HEK293T (cell line): ENCODE measurements at regions not wholly inside any gene's neighbourhood (a gene's known extent, or its start where the extent isn't known, plus 50 kb on each side); places are given as distances from the start of the nearest gene placed in this dataset.

Experiments used
- CTCF ChIA-PET: fragments of 350-600 bp; formaldehyde crosslinking; extraction: SDS; loops from one replicate; lab custom pipeline; 2021; ENCODE audit warnings: antibody characterized with exemption, inconsistent platforms; lab: Yijun Ruan, JAX
- POLR2A ChIA-PET: fragments of 350-600 bp; formaldehyde crosslinking; extraction: SDS; loops from one replicate; lab custom pipeline; 2020; ENCODE audit warnings: antibody characterized with exemption, inconsistent platforms; lab: Yijun Ruan, JAX
- DNase-seq: peaks from one replicate; pipeline ENCODE4 v3.0.0; 2012; ENCODE audit warnings: mixed read lengths; ENCODE audit errors: extremely low spot score
- ARNT ChIP-seq: fragments of 450-650 bp; IDR thresholded peaks from 2 replicates; pipeline ENCODE4 v1.6.1; 2017; ENCODE audit warnings: mild to moderate bottlenecking
- BHLHE40 ChIP-seq: fragments of 450-650 bp; IDR thresholded peaks from 2 replicates; pipeline ENCODE4 v1.6.1; 2016; ENCODE audit warnings: mild to moderate bottlenecking, moderate library complexity, borderline replicate concordance
- CTBP1 ChIP-seq: fragments of 450-650 bp; IDR thresholded peaks from 2 replicates; pipeline ENCODE4 v1.6.1; 2016; ENCODE audit warnings: borderline replicate concordance
- ELF4 ChIP-seq: fragments of 450-650 bp; IDR thresholded peaks from 2 replicates; pipeline ENCODE4 v1.6.1; 2017; ENCODE audit warnings: antibody characterized with exemption
- FOXA1 ChIP-seq: fragments of 450-650 bp; IDR thresholded peaks from 2 replicates; pipeline ENCODE4 v1.6.1; 2016; ENCODE audit warnings: mild to moderate bottlenecking
- FOXK2 ChIP-seq: fragments of 450-650 bp; IDR thresholded peaks from 2 replicates; pipeline ENCODE4 v1.6.1; 2016; ENCODE audit warnings: mild to moderate bottlenecking
- FOXM1 ChIP-seq: fragments of 450-650 bp; IDR thresholded peaks from 2 replicates; pipeline ENCODE4 v1.6.1; 2017; ENCODE audit warnings: mild to moderate bottlenecking, borderline replicate concordance
- HDGF ChIP-seq: fragments of 450-650 bp; IDR thresholded peaks from 2 replicates; pipeline ENCODE4 v1.6.1; 2017; ENCODE audit warnings: antibody characterized with exemption, borderline replicate concordance
- L3MBTL2 ChIP-seq: fragments of 450-650 bp; conservative IDR thresholded peaks from 2 replicates; pipeline ENCODE4 v1.6.1; 2016; ENCODE audit warnings: mild to moderate bottlenecking
- LEF1 ChIP-seq: fragments of 450-650 bp; IDR thresholded peaks from 2 replicates; pipeline ENCODE4 v1.6.1; 2017; ENCODE audit warnings: mild to moderate bottlenecking, borderline replicate concordance
- NFRKB ChIP-seq: fragments of 450-650 bp; IDR thresholded peaks from 2 replicates; pipeline ENCODE4 v1.6.1; 2016; ENCODE audit warnings: mild to moderate bottlenecking, moderate library complexity
- PKNOX1 ChIP-seq: fragments of 450-650 bp; IDR thresholded peaks from 2 replicates; pipeline ENCODE4 v1.6.1; 2016
- SP1 ChIP-seq: fragments of 450-650 bp; IDR thresholded peaks from 2 replicates; pipeline ENCODE4 v1.6.1; 2017
- SUZ12 ChIP-seq: fragments of 450-650 bp; IDR thresholded peaks from 2 replicates; pipeline ENCODE4 v1.6.1; 2016; ENCODE audit warnings: mild to moderate bottlenecking
- TARDBP ChIP-seq: fragments of 450-650 bp; IDR thresholded peaks from 2 replicates; pipeline ENCODE4 v1.6.1; 2016
- ZNF384 ChIP-seq: fragments of 450-650 bp; IDR thresholded peaks from 2 replicates; pipeline ENCODE4 v1.6.1; 2016

DNA sequence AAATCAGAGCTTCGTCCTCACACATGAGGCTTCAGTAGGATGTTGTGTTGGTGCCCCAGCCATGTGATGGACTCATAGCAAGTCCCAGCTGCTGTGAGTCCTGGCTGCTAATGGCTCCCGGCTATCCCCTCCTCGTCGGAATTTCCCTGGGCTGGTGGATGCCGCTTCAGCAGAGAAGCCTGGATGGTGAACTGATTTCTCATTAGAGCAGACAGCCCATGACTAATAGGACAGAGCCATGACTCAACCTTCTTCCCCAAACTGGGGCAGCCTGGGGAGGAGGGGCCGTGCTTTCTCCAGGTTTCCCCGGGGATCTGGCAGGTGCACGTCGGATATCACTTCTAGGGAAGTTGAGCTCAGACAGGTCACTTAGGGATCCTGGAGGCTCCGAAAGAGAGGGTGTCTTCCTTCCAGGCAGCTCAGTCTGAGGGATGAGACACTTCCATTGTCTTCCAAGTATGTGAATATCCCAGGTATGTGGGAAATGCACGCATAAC is 112.7 kb downstream of the ASMT start:
- ChIA-PET POLR2A (no interaction called here), CTCF (no interaction called here)
- DNase-seq = no peak
- TF ChIP-seq PKNOX1 (no peak), L3MBTL2 (no peak), HDGF (no peak), ELF4 (no peak), ZNF384 (no peak), TARDBP (no peak), LEF1 (no peak), NFRKB (no peak), ARNT (no peak), SP1 (no peak), BHLHE40 (no peak), FOXM1 (no peak), FOXA1 (no peak), SUZ12 (no peak), CTBP1 (no peak), FOXK2 (no peak)

GRCh38 chrX:1734806-1735205 is 119.9 kb downstream of the ASMT start:
- no peak for DNase-seq
- ChIA-PET POLR2A (no interaction called here), CTCF (no interaction called here)
- TF ChIP-seq BHLHE40 = no peak
- no peak for TF ChIP-seq NFRKB
- no peak for TF ChIP-seq TARDBP
- no peak for TF ChIP-seq L3MBTL2
- TF ChIP-seq PKNOX1 = no peak
- no peak for TF ChIP-seq SP1
- TF ChIP-seq LEF1 = no peak
- no peak for TF ChIP-seq FOXK2
- TF ChIP-seq HDGF = no peak
- TF ChIP-seq FOXM1 = no peak
- TF ChIP-seq CTBP1 = no peak
- TF ChIP-seq FOXA1 = no peak
- TF ChIP-seq ZNF384 = no peak
- TF ChIP-seq SUZ12 = no peak
- no peak for TF ChIP-seq ELF4
- TF ChIP-seq ARNT = no peak

DNA sequence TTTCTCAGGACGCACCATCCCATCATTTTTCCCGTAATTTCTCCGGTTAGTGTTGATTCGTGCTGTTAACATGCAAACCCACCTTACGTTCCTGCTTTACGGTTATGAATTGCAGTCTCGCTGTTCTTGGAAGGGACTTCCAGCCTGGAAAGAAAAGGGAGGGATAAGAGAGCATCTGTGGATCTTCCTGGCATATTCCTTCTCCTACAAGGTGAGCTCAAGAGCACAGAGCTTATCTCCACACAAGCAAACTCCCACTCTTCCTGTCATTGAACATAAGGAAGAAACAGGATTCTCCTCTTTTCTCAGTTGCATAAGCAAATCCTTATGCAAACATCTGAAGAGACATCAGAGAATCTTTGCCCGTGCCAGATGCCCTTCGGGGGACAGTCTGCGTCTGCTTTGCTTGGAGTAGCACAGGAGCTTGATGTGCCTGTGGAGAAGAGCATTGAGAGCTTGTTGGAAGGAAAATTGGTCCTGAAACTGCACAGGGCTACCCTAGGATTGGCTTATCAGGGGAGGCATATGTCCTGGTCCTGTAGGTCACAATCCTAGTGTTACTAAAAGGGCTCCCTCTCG is 127.0 kb downstream of the ASMT start:
- DNase-seq = no peak
- TF ChIP-seq ZNF384 (no peak), ARNT (no peak), NFRKB (no peak), TARDBP (no peak), L3MBTL2 (no peak), BHLHE40 (no peak), FOXK2 (no peak), ELF4 (no peak), PKNOX1 (no peak), SP1 (no peak)
- ChIA-PET CTCF (no interaction called here), POLR2A (no interaction called here)

DNA sequence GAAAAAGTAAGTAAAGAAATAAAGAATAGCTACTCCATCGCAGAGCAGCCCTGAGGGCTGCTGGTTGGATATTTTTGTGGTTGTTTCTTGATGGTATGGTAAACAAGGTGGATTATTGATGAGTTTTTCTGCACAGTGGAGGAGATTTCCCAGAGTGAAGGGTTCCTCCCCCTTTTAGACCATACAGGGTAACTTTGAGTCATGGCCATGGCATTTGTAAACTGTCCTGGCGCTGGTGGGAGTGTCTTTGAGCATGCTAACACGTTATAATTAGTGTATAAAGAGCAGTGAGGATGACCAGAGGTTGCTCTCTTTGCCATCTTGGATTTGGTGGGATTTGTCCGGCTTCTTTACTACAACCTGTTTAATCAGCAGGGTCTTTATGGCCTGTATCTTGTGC is 128.2 kb downstream of the ASMT start:
- DNase-seq = no peak
- ChIA-PET POLR2A (no interaction called here), CTCF (no interaction called here)
- TF ChIP-seq ELF4 = no peak
- TF ChIP-seq FOXA1 = no peak
- TF ChIP-seq CTBP1 = no peak
- TF ChIP-seq L3MBTL2 = no peak
- TF ChIP-seq BHLHE40 = no peak
- TF ChIP-seq SP1 = no peak
- no peak for TF ChIP-seq ARNT
- TF ChIP-seq NFRKB = no peak
- TF ChIP-seq TARDBP = no peak
- no peak for TF ChIP-seq FOXK2
- TF ChIP-seq SUZ12 = no peak
- TF ChIP-seq FOXM1 = no peak
- no peak for TF ChIP-seq LEF1
- TF ChIP-seq PKNOX1 = no peak
- TF ChIP-seq HDGF = no peak
- TF ChIP-seq ZNF384 = no peak

DNA sequence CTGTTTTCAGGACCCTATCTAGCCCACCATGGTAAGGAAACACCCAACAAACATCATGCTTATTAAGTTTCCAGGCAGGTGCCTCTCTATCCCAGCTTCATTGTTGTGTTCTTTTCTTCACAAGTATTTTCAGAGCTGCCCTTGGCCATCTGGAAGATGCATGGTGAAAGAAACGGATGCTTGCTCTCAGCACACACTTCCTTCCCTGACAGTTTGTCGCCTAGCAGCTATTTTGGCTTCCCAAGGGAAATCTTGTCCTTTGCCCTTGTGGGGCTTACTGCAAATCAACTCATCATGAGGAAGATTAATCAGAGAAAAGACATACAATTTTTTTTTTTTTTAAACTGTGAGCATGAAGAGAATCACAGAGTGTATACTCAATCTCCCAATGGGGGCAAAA is 128.8 kb downstream of the ASMT start:
- ChIA-PET CTCF (no interaction called here), POLR2A (no interaction called here)
- DNase-seq = no peak
- TF ChIP-seq PKNOX1 = no peak
- no peak for TF ChIP-seq CTBP1
- no peak for TF ChIP-seq BHLHE40
- TF ChIP-seq L3MBTL2 = no peak
- no peak for TF ChIP-seq ELF4
- no peak for TF ChIP-seq FOXK2
- no peak for TF ChIP-seq HDGF
